HG03378 (cell line): ENCODE measurements at regions not wholly inside any gene's neighbourhood (a gene's known extent, or its start where the extent isn't known, plus 50 kb on each side); places are given as distances from the start of the nearest gene placed in this dataset.
"Not testable (repeated sequence)": the region's sequence is repeated elsewhere in the genome, so short reads cannot be mapped to it uniquely, and the experiment has no call there.

Experiments
- ATAC-seq: cut with Tn5 transposase; IDR thresholded peaks from one replicate; pipeline ENCODE4 v1.9.1; 2021; ENCODE audit warnings: mild to moderate bottlenecking, moderate library complexity; ENCODE audit not compliant: unreplicated experiment

DNA sequence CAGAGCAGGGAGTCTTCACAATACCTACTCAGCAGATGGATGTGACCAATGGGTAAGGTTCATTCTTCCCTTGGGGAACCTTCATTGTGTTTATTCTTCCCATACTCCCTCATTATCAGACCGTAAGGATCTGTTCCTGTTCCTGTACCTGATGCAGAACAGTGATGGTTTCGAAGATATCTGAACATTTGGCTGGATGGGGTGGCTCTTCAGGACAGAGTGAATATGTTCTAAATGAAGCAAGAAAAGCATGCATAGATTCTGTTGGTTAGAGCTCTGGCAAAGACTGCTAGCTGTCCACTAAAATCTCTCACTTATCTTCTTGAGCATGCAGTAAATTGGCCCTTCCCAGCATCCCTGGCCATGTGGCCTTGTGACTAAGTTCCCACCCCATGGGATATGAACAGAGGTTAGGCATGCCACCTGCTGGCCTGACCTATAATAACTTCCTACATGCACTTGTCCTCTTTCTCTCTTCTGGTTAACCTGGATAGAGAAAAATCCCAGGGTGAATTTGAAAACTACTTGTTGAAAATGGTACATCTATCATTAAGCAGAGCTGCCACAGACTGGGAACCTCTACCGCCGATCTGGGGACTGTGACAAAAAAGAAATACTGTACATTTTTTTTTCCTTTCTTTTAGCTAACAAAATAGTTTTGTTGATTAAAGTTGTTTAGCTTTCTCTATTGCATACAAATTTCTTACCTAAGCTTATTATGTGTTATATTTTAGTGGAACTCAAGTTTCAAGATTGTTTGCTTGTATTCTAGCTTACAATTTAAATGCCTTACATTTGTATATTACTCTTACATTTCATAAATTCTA lies 60.0 kb upstream of the BANK1 start:
- ATAC-seq = peak; percentile 97

GRCh38 chr4:101727238-101727637 lies 63.3 kb upstream of the BANK1 start:
- no peak for ATAC-seq

DNA sequence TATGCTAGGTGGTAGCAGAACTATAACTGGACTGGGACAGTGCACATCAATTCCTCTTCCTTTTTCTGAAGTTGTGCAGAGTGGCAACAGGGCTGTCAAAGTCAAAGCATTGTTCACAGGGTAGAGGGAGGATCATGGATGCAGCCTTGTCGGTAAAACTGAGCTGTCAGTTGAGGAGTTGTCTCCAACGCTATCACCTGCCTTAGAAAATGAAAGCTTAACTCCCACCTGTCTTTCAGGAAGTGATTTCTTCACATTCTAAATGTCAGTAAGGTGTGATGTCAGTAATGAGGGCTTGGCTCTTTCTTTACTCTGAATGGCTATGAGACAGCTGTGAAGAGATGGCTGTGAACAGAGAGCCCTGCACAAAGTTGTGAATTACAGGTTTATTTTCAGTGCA lies 66.4 kb upstream of the BANK1 start:
- no peak for ATAC-seq

GRCh38 chr4:101718810-101719209 lies 71.7 kb upstream of the BANK1 start:
- no peak for ATAC-seq

DNA sequence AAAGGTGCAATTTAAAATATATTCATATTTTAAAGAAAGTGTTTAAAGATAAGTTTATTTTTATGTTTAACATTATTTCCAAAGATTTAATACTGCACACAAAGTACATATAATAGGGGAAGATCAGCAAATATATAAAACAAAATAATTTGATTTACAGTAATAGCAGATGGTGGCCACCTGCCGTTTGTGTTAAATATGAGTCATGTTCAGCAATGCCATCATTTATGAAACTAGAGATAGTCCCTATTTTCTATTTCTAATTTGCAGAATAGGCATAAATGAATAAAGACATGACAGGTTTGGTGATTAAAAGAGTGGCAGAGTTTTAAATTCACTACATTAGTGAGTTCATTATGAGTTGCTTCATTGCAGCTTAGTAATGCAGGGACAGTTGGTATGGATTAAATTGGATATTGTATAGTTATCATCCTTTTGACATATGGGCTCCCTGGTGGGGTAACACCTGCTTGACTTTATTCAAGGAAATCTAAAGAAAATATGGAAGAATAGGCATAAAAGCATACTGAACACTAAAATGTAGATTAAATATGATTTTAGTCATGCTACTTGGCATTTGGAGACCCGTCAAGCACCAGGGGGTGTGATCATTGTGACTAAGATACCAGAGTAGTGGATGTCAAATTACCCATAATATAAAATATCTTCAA lies 78.8 kb upstream of the BANK1 start:
- ATAC-seq = no peak

- ATAC-seq = no peak
Measured at GRCh38 chr4:101710806-101711205, 79.7 kb upstream of the BANK1 start.

- no peak for ATAC-seq
Measured at GRCh38 chr4:101708293-101709039, 82.1 kb upstream of the BANK1 start.

DNA sequence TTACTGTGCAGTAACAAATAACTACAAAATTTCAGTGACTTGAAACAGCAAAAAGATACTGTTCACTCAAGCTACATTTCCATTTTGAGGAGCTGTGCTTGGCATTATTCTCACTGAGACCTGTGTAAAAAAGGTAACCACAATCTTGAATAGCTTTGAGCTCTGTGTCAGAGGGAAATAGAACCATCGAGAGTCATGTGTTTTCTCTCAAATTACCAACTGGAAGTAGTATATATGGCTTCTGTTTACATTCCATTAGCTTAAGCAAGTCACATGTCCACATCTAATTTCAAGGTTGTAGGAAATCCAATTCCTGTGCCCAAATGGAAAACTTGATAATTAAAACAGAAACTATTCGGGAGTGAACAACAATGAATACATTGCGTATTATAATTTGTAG lies 82.9 kb upstream of the BANK1 start:
- no peak for ATAC-seq

DNA sequence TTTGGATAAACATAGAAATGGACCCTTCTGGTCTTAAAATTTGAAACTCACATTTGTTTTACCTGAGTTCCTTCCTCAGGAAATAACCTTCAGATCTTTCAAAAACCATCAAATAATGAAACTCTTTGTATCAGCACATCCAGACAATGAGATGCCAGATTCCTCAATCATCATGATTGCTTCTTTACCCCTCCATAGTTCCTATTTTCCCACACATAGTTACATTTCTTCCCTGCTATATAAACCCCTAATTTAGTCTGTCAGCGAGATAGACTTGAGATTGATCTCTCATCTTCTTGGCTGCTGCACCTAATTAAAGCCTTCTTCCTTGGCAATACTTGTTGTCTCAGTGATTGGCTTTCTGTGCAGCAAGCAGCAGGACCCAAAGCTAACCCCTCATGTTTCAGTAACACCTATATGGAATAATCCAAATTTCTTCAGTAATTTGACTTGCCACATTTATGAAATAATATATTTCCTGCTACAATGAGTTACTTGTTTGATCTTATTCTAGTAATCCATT lies 83.9 kb upstream of the BANK1 start:
- ATAC-seq = no peak

DNA sequence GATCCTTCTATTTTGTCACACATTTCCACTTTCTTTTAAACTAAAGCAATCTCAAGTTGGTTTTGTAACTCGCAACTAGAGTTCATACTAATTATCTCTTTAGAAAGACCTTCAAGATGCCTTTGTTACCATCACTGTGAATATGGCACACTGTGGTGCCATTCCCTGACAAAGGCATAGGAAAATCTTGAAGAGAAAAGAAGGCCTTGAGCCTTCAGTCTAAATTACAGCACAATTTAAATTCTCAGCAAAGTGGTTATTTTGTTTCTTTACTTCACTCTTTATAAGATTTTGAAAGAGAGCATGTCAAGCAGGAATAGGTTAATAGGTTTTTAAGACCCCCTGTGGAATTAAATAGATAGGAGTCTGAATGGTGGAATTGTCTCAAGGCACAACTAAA lies 89.0 kb upstream of the BANK1 start:
- ATAC-seq = no peak

GRCh38 chr4:101699441-101700124 lies 90.9 kb upstream of the BANK1 start:
- no peak for ATAC-seq

DNA sequence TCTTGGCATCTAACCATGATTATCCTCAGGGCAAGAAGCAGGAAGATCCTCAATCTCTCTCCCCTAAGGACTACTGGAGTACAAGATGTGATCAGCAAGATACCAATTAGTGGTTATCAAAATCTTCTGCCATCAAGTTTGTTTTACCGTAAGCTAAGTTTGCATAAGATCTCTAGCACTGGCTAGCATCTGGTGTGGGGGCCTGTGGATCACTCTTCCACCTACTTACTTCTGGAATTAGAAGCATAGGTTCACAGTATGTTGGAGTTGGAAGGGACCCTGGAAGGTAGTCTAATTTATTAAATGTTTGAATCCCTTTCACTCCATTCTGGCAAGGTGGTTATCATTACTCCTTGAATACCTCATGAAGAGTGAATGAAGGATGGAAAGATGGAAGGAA lies 93.3 kb upstream of the BANK1 start:
- no peak for ATAC-seq

DNA sequence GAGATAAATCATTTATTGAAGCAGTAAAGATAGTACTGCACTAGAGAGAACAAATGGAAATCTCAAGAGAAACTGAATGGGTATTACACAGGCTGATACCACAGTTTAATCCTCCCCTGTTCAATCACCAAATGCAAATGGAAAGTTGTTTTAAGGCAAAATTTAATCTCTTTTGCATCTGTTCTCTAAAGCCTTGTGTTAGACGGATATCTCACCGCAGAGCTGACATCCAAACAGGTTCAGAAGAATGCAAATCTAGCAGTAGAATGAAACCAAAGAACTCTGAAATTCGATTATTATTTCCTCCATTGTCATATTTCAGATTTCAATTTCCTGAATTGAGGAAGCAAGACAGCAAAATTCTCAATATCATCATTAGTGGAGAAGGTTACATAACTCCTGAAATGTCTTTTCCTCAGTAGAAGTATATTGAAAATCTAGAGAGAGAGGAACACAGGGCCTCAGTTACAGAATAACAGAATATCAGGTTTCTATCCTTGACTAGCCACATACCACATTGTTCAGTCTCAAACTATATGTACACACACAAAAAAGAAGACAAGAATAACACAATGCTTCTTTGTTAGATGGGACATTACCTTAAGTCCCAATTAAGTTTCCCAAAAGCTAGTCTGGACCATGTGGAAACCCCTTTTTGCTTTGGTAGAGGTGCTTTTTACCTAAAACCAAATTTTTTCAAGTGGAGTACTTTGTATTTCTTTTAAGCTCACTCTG lies 94.1 kb upstream of the BANK1 start:
- ATAC-seq = no peak

- no peak for ATAC-seq
Measured at GRCh38 chr4:101695176-101695575, 95.4 kb upstream of the BANK1 start.

DNA sequence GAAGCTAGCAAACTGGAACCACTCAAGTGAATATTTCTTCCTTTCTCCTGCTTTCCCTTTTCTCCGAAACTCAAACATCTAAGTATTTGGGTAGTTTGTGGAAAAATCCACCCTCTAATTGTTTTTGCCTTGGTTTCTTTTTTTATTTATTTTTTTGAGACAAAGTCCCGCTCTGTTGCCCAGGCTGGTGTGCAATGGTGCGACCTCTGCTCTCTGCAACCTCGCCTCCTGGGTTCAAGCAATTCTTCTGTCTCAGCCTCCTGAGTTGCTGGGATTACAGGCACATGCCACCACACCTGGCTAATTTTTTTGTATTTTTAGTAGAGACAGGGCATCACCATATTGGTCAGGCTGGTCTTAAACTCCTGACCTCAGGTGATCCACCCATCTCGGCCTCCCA lies 96.1 kb upstream of the BANK1 start:
- ATAC-seq = not testable (repeated sequence)

GRCh38 chr4:101693842-101694398 lies 96.6 kb upstream of the BANK1 start:
- peak; percentile 76 for ATAC-seq

- ATAC-seq = no peak
Measured at GRCh38 chr4:101689220-101689619, 101.3 kb upstream of the BANK1 start.

GRCh38 chr4:101685126-101685525 lies 105.4 kb upstream of the BANK1 start:
- no peak for ATAC-seq

DNA sequence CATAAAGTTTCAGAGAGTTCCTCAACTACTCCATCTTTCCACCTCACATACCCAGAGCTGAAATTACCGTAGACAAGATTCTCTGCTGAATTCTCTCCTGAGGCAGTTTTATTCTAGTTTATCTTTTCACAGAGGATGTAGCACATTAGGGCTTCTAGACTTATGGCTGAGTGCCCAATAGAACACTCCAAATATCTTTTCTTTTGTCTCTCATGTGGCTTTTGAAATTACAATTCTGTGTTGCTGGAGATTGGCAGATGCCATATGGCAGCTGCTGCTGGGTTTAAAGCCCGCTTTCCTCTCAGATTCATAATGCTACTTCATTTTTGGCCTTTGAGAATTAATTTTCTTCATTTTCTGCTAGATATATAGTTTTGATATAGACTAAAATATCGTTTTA lies 107.6 kb upstream of the BANK1 start:
- no peak for ATAC-seq

DNA sequence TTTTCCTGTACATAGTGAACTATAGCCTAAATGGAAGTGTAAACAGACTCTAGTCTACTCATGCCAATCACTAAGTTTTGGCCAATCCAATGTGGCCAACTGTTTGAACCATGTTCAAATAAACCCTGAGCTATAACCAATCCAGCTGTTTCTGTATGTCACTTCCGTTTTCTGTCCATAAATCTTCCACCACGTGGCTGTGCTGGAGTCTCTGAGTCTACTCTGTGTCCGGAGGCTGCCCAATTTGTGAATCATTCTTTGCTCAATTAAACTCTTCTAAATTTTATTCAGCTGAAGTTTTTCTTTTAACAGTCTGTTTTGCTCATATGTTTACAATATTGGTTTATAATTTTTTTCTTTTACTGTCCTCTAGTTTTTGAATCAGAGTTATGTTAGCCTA lies 112.3 kb upstream of the BANK1 start:
- ATAC-seq = no peak
